Pancreas (tissue), 10 donors: ENCODE measurements at regions not wholly inside any gene's neighbourhood (a gene's known extent, or its start where the extent isn't known, plus 50 kb on each side); places are given as distances from the start of the nearest gene placed in this dataset.

Source experiments
- ATAC-seq, 4 donors: fragments of 200-7000 bp; cut with Tn5 transposase; one replicate each; pipeline versions ENCODE4 v1.8.0 to v1.9.1; 2020; ENCODE audit warnings: mild to moderate bottlenecking in 4 of 4, moderate library complexity in 4 of 4
- DNase-seq, 6 donors: peaks; one replicate each; pipeline ENCODE4 v3.0.0-alpha.2; 2020
- FAIRE-seq: peaks from 2 replicates; lab custom pipeline; 2012; peaks lifted over from hg19 to GRCh38; lab: Jason Lieb, UNC
- H3K27ac ChIP-seq, 4 donors: fragments of 200-600 bp; sonication (generic); 1 replicate in 3 of 4; 2 replicates in 1 of 4; pipeline versions ENCODE4 v1.5.0 to v1.8.0; 2020
- H3K27me3 ChIP-seq, 4 donors: fragments of 200-600 bp; one replicate each; pipeline ENCODE4 v1.8.0; 2021
- H3K36me3 ChIP-seq, 3 donors: fragments of 200-600 bp; sonication (generic) in 1 of 3; one replicate each; pipeline versions ENCODE4 v1.5.0 to v1.8.0; 2020 to 2021
- H3K4me1 ChIP-seq, 3 donors: fragments of 200-600 bp; one replicate each; pipeline ENCODE4 v1.8.0; 2021
- H3K4me3 ChIP-seq, 4 donors: fragments of 200-600 bp; sonication (generic) in 2 of 4; one replicate each; pipeline versions ENCODE4 v1.5.0 to v1.8.0; 2020 to 2021
- H3K9me3 ChIP-seq, 4 donors: fragments of 200-600 bp; one replicate each; pipeline ENCODE4 v1.8.0; 2021
- CTCF ChIP-seq, 4 donors: fragments of 200-600 bp; sonication (generic) in 3 of 4; IDR thresholded peaks; one replicate each; pipeline versions ENCODE4 v1.5.0 to v1.8.0; 2021; ENCODE audit warnings: antibody characterized with exemption in 4 of 4
- WGBS, 2 donors: extraction: QIAGEN DNeasy Blood & Tissue Kit; methylation state at CpG; one replicate each; pipeline ENCODE4 v1.1.7; 2013; 5-methylcytosine and 5-hydroxymethylcytosine counted together
- intact Hi-C, 3 donors: fragments of 100-400 bp; cut with DNase I; formaldehyde crosslinking; loops; one replicate each; pipeline versions ENCODE4 v1.11.1 to v1.14.2; 2022
- donor health status: healthy with polysubstance abuse.
- donor health status: DM: no; HTN: no; CAD: no; lungs with moderate emphysema.
- donor health status: DM: no; HTN: no; CAD: no.
- donor health status: control.
- donor health status: control.
- donor health status: Bipolar disorder and iron deficiency.
- donor health status: DM: yes; HTN: yes; CAD: no.
- donor health status: DM: no; HTN: no; CAD: no.
- donor health status: DM: no; HTN: no; CAD: no.
- donor health status: DM: yes; HTN: yes; CAD: no.

GRCh38 chr14:99024926-99025325 is 247.1 kb downstream of the BCL11B start:
- 34 to 50% methylated on average over 4 of the region's 4 CpGs for WGBS, 2 donors
- no peaks in the 10 kb centered on the region for H3K27me3 ChIP-seq
- TF ChIP-seq CTCF (IDR thresholded peaks at IDR 0.05), result no peak
- H3K27ac ChIP-seq, result no peak overlapping the region
- no peaks in the 10 kb centered on the region for H3K9me3 ChIP-seq
- DNase-seq, result no peak
- ATAC-seq, result no peak
- intact Hi-C loops, result no loop called here
- no peak for FAIRE-seq
- no peak overlapping the region for H3K4me3 ChIP-seq
- H3K4me1 ChIP-seq, result no peaks in the 10 kb centered on the region
- no peaks in the 10 kb centered on the region for H3K36me3 ChIP-seq

GRCh38 chr14:99025418-99025817 is 246.6 kb downstream of the BCL11B start:
- Histone ChIP-seq H3K9me3 (no peaks in the 10 kb centered on the region), H3K27me3 (no peaks in the 10 kb centered on the region), H3K36me3 (no peaks in the 10 kb centered on the region), H3K4me3 (no peak overlapping the region), H3K27ac (no peak overlapping the region), H3K4me1 (no peaks in the 10 kb centered on the region)
- WGBS, 2 donors, result 71 to 86% methylated on average over 11 of the region's 11 CpGs
- DNase-seq (no peak), ATAC-seq (no peak), FAIRE-seq (no peak)
- TF ChIP-seq CTCF (IDR thresholded peaks at IDR 0.05), result no peak
- intact Hi-C loops, result no loop called here

- no peak for FAIRE-seq
- DNase-seq, result no peak
- ATAC-seq, result no peak
- intact Hi-C loops, result no loop called here
- WGBS, 2 donors, result 44 to 55% methylated on average over 2 of the region's 2 CpGs
- Histone ChIP-seq H3K9me3 (no peaks in the 10 kb centered on the region), H3K27me3 (no peaks in the 10 kb centered on the region), H3K4me3 (no peak overlapping the region), H3K36me3 (no peaks in the 10 kb centered on the region), H3K4me1 (no peaks in the 10 kb centered on the region), H3K27ac (no peak overlapping the region)
- no peak for TF ChIP-seq CTCF (IDR thresholded peaks at IDR 0.05)
Observed at GRCh38 chr14:99026471-99026870, 245.5 kb downstream of the BCL11B start.

- no peak for TF ChIP-seq CTCF (IDR thresholded peaks at IDR 0.05)
- H3K27me3 ChIP-seq, result no peaks in the 10 kb centered on the region
- ATAC-seq, result no peak
- H3K4me3 ChIP-seq, result no peak overlapping the region
- no peaks in the 10 kb centered on the region for H3K36me3 ChIP-seq
- H3K9me3 ChIP-seq, result no peaks in the 10 kb centered on the region
- 75 to 80% methylated on average over 6 of the region's 6 CpGs for WGBS, 2 donors
- no peak overlapping the region for H3K27ac ChIP-seq
- DNase-seq, result no peak
- intact Hi-C loops, result no loop called here
- H3K4me1 ChIP-seq, result no peaks in the 10 kb centered on the region
- FAIRE-seq, result no peak
Observed at GRCh38 chr14:99028041-99028440, 244.0 kb downstream of the BCL11B start.

- FAIRE-seq, result no peak
- Histone ChIP-seq H3K27ac (no peak overlapping the region), H3K36me3 (no peaks in the 10 kb centered on the region), H3K4me3 (no peak overlapping the region), H3K9me3 (no peaks in the 10 kb centered on the region), H3K4me1 (no peaks in the 10 kb centered on the region), H3K27me3 (no peaks in the 10 kb centered on the region)
- WGBS, 2 donors, result 66 to 78% methylated on average over 5 of the region's 5 CpGs
- no peak for TF ChIP-seq CTCF (IDR thresholded peaks at IDR 0.05)
- ATAC-seq, result no peak
- intact Hi-C loops, result no loop called here
- DNase-seq, result no peak
Observed at GRCh38 chr14:99028521-99028920, 243.5 kb downstream of the BCL11B start.
